Mucosa of gallbladder (tissue), 1 donor: ENCODE measurements at regions not wholly inside any gene's neighbourhood (a gene's known extent, or its start where the extent isn't known, plus 50 kb on each side); places are given as distances from the start of the nearest gene placed in this dataset.

Experiments
- DNase-seq: peaks from one replicate; pipeline ENCODE4 v3.0.0-alpha.2; 2020; ENCODE audit warnings: low spot score
- donor health status: DM: no; HTN: no; CAD: no.

DNA sequence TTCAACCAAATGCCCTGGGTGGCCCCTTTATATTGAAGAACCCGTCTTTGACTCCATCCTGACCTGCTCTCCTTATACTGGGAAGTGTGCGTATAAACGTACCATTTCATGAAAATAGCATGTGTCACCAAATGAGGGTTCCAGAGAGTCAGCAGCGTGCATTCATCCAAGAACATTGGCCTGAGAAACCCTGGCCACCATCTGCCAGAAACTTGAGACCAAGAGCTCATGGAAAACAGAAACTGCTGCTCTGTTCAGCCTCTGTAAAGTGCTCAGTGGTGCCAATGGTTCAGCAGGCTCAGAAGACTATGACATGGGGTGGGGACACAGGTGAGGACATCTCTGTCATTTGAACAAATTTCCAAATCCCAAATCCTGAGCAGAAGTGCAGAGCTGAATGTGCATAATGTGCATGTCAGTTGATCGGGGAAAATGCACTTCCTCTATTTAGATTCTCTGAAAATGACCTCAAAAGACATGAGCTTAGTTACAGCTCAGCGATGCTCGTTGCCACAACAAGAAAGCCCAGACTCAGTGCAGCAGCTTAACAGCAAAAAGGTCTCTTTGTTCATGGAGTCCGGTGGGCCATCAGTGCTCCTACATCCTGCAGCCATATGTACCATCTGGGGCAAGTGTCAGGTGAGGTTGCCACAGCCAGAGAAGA lies 176.1 kb downstream of the ATPSCKMT start:
- no peak for DNase-seq

DNA sequence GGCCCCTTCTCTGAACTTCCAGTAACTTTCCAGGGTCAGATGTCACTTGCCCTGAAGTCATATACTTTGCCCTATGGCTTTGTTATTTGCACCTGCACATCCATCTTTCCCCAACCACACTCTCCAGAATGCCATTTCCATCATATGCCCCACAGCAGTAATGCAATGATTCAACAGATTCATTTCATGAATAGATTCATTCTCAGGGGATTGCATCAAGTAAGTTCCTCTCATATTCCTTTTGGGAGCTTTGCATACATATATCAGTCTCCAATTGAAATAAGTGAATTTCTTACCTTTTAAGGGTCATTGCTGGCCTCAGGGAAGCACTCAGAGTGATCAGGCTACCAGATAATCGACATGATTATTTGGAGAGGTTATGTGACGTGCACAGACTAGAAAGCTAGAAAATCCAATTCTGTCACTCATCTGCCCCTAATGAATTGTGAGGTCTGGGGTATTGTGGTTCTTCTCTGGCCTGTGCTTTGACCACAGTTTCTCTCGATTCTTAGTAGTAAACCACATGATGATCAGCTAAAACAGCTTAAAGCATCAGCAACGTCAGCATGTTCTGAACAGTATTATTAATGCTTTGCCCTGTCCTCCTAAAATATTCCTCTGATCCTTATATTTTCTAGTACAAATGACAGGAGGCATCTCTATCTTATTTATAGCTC lies 179.9 kb downstream of the ATPSCKMT start:
- DNase-seq: no peak

DNA sequence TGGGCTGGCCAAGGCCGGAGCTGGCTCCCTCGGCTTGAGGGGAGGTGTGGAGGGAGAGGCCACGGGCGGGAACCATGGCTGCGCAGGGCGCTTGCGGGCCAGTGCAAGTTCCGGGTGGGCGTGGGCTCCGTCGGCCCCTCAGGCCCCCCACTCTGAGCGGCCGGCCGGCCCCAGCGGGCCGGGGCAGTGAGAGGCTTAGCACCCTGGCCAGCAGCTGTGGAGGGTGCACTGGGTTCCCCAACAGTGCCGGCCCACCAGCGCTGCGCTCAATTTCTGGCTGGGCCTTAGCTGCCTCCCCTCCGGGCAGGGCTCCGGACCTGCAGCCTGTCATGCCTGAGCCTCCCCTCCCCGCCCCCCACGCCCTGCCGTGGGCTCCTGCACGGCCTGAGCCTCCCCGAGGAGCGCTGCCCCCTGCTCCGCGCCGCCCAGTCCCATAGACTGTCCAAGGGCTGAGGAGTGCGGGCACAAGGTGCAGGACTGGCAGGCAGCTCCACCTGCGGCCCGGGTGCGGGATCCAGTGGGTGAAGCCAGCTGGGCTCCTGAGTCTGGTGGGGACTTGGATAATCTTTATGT lies 184.2 kb downstream of the ATPSCKMT start:
- no peak for DNase-seq

DNA sequence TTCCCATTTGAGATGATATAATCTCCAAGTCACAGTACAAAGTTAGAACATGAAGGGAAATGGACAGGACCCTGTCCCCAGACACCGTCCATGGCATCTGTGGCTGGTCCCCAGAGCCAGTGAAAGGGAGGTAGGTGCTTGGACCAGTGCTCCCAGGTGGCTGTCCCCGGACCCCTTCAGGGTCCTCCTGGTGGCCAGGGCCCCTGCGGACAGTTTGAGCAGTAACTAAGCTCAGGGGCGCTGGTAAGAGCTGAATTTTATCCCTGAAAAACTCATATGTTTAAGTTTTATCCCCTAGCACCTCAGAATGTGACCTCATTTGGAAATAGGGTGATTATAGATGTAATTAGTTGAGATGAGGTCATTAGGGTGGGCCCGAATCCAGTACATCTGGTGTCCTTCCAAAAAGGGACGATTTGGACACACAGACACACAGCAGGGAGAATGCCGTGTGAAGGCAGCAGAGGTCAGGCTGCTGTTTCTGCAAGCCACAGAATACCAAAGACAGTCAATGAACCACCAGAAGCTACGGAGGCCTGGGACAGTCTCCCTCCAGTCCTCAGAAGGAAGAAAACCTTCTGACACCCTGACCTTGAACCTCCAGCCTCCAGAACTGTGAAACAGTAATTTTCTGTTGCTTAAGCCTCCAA lies 185.0 kb downstream of the ATPSCKMT start:
- no peak for DNase-seq

DNA sequence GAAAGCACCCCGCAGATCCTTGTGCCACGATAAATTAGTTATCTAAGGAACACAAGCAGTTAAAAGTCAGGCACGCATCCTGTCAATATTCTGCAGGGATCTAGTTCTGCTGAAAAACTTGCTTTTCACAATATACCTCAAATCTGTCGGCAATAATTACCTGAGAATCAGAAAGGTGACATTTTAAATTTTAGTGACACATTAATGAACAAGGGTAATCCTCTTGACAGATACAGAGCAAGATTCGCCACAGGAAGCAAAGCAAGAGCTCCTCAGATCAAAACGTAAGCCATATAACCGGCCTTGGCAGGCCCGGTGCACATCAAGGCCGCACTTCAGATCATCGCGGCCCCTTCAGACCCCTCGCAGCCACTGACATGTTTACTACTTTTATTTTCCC lies 185.7 kb downstream of the ATPSCKMT start:
- DNase-seq: no peak

DNA sequence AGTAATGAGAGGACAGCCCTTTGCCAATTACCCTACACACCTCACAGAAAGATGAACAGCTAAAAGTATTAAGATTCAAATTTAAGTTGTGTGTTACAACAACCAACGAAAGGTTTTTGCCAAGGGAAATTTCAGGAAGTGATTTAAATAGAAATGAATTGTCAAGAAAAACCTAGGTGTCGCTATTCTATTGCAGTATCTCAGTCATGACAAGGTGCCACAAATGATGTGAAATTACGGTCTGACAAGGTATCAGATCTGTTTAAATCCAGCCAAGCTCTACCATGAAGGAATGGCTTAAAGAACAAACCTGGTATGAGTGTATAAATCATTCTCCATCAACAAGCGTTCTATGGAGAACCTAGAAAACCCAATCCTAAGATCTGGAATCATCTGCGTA lies 189.7 kb downstream of the ATPSCKMT start:
- no peak for DNase-seq

DNA sequence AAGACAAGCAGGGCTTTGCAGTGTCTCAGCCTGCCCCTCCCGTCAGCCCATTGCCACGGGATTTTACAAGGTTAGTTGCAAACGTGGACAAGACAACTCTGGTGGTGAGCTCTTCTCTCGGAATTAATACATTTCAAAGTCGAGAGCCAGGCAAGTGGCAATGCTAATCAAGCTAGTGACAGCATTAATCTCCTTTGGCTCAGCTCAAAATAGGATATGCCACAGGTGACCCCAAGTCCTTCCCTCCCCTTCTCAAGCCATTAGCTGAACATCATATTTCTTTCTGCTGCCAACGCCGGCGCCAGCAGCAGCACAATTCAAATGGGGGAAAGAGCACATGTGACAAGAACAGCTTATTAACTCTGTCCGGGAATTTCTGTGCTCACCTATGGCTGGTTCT lies 190.1 kb downstream of the ATPSCKMT start:
- no peak for DNase-seq

DNA sequence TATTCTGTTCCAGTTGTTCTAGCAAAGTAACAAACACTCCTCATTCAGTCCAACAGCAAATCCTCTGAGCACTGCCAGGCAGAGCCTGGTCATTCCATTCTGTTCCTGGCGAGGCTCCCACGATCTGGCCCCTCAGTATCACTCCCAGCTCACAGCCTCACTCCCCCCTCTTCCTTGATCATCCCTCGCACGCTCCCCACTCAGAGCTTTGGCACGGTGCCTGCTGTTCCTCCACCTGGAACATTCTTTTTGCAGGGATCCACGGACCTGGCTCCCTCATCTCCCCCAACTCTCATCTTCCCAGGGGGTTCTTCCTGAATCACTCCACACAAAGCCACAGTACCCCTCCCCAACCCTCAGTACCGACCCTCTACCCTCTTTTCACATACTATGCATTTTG lies 192.3 kb downstream of the ATPSCKMT start:
- no peak for DNase-seq

DNA sequence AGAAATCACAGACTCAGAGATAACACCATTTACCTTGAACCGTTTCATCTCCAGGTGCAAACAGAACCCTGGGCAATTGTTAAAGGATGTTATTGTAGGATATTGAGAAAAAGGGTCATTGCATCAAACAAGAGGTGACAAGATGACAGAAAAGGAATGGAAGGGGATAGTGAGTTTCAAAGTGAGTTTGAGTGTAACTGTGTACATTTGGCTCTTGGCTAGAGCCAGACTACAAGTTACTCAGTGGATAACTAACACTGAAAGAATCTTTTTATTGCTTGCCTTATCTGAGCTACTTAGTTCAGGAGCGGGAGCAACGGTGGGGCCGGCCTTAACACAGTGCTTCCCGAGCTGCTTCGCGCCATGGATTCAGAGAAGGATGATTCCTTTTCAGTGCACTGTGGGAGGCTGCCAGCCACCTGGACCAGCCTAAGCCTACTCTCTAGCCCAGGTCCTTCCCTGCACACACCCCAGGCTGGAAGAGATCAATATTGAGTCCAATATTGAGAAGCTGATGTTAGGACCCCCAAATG lies 193.4 kb downstream of the ATPSCKMT start:
- DNase-seq: no peak

DNA sequence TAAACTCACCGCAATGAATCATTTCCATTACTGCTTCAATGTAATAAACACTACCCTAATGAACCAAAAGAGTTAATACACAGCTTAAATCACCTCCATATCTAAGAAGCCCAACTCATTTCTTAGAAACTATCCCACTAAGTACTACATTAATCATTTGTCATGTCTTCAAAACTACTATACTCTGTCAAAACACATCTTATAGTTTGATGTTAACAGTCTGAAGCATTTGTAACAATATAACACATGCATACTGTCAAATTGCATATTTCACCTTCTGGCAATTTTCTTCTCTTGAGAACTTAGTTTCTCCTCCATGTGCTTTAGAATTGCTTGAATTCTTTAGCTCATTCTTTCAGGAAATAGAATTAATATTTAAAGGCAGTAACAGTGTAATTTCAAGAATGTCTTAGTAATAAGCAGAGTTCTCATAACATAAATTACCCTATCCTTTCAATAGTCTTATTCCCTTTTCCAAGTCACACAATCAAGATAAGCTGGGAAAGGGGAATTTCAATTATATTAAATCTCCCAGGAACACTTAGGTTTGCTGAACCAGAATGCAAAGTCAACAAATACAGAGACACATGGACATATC lies 199.7 kb downstream of the ATPSCKMT start:
- DNase-seq: no peak

DNA sequence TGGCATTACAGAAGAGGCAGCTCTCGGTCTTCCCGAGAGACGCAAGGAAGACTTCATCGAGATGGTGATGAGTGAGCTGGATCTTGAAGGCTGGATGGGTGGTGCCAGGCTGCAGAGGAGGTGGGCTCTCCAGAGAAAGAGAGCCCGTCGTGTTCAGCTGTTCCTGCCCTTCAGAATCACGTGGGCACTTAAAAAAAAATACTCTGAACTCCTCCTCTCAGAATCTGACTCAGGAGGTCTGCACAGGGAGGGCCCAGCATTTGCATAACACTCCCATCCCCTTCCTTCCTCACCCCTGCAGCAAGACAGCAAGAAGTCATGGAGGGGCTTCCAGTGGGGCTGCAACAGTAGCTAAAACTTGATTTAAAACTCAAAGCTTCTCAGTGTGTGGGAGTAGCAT lies 203.0 kb downstream of the ATPSCKMT start:
- DNase-seq: no peak

DNA sequence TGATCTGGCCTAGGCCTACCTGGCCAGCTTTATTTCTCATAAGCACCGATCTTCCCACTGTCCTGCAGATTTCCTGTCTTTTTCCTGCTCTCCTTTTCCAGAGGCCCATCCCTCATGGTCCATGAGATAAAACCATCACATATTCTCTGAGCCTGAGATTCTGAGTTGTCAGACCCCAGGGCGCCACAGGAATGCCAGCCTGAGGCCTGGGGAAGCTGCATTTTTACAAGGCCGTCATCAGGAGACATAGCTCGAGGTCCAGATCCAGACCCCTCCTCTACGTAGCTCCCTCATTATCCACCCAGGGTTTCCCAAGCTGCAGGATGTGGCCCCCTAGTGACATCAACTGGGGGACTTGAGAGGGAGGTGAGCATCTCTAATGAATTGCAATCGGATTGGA lies 204.3 kb downstream of the ATPSCKMT start:
- no peak for DNase-seq

DNA sequence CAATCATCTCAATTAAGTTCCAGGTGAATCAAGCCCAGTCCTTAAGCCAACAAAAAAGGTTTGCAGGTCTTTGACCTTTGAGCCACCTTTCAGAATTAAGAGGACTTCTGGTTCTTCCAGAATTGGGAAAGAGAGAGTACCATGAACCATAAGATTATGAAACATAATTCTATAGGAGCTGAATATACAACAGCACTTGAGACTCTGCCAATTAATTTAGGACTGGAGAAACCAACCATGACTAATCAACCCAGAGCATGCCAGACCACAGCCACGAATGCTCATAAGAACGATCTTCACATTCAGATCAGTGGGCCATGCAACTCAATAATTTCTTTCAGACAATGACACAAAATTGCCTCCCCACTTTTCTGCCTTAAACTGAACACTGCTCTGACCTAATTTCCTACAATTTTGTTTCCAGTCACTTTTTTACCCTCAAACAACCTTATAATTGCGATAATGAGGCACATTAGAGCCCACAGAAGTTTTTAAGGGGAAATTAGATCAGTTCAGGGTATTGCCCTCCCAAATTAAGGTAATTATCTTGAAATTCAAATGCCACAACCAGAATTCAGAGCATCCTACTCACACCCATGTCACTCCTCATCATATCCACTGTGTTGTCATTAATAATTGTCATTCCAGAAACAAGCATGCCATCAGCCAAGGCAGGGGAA lies 213.4 kb downstream of the ATPSCKMT start:
- DNase-seq: no peak

DNA sequence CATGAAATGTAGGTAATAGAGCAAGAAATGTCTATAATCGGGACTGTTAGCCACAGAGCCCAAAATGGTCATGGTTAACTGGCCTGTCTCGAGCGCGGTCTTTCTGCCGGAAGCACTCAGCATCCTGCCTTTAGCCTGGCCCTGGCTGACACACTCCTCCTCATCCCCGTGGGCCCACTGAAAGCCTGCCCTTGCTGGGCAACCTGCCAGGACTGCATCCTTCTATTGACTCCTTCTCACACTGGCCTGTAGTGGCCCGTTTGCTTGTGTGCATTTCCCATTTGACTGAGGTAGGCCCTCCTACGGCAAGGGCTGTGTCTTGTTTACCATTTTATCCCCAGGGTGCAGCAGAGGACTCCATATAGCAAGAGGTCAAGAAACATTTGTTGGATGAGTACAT lies 215.7 kb downstream of the ATPSCKMT start:
- DNase-seq: no peak

DNA sequence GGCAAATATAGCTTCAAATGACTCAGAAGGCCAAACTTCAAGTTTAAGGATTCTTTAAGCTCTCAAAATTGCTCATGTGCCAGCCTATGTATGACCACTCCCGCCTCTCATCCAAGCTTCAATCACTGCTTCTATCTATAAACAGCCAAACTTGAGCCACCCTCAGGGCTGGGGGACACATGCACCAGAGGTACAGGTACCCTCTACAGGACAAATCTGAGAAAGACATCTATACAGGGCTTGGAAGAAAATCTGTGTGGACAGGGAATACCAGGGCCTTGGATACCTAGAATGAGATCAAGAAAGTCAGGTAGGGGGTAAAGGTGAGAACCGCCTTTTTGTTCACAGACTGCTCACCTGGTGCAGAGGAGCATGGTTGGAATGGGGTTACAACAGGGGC lies 217.9 kb downstream of the ATPSCKMT start:
- DNase-seq: no peak

DNA sequence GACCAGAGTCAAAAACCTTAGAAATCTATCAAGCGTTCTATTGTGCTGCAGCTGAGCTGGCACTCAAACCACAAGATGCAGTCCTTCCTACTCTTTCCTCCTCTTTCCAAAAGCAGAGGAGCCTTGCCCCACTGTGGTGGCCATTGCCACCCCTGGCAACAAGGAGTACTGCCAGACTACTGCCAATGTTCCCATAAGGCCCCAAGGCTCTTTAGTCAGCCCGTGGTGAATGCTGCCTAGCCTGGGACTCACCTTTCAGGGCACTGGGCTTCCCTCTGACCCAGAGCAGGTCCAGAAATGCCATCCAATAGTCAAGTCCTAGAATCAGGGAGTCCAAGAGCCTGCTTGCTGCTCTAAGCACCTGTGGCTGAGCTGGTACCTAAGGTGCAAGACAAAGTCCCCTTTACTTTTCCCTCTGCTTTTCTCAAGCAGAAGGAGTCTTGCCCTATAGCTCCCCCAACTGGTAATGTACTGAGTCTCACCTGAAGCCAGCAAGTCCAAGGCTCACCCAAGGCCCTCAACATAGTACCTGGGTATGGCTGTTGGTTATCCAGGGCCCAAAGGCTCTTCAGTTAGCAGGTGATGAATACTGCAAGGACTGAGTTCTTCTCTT lies 219.4 kb downstream of the ATPSCKMT start:
- DNase-seq: no peak

DNA sequence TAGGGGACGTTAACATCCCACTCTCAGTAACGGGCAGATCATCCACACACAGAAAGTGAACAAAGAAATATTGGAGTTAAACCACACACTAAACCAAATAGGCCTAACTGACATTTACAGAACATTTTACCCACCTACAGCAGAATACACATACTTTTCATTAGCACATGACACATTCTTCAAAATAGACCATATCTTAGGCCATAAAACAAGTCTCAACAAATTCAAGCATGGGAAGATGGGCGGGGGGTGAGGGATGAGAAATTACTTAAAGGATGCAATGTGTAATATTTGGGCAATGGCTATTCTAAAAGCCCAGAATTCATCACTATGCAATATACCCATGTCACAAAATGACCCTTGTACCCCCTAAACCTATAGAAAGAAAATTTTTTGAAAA lies 226.2 kb downstream of the ATPSCKMT start:
- no peak for DNase-seq

DNA sequence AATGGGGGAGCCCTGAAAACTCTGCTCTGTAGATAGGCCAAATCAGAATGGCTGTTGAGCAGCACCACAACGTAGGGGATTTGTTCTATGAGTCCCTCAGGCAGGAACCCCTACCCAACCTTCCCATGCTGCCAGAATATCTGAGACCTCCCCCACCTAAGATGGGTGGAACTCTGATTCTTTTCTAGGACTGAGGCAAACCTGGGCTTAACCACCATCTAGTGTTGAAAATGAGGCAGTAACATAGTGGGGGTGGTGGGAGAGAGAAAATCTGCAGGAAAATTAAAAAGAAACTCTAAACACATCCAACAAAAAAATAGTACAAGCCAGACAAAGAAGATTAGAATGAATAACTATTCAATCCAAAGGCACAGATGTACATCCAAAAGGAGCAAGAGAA lies 228.4 kb downstream of the ATPSCKMT start:
- DNase-seq: no peak

DNA sequence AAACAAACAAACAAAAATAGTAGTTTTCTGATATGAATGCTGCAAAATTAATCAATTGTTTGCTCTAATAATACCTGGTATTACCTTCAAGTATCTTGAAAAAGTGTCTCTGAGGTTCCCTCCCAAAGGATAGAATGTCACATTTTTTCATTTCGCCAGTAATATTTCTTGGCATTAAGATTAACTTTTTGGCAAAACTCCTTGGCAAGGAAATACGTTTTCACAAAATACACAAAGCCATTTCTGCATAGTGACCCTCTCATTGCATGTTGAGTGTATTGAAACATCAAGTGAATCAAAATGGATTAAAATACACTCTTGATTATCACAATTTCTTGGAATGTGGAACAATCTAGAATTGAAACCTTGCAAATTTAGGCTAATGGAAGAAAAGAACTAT lies 230.5 kb downstream of the ATPSCKMT start:
- no peak for DNase-seq

DNA sequence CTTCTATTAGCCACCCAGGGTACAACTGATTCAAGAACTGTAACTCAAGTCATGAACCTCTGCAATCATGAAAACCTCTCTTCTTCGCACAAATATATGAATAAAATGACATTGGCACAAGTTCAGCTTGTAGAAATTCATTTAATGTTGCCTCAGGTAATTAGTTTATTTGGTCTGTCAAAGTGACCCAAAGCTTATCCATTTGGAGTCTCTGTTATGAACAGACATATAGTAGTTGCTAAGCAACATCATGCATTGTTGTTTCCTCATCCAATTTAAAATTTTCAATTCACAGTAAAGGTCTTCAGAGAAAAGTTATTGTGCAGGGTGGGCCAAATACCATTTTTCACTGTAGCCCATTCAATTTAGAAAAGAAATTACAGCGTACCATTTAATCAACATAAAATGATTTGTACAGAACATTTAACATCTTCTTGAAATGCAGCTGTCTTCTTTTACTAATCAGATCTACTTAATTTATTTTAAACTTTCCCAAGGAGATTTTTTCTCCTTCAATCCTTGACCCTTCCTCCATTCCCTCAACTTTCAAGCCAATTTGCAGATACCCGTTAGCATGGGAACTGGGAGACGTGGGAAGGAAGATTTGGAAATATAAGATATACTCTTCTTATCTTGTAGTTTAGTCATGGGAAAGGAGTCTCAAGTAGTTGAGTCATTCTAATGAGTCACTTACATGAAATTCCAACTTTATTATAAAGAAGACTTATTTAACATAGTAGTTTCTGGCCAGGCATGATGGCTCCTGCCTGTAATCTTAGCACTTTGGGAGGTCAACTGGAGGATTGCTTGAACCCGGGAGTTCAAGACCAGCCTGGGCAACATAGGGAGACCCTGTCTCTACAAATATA lies 231.3 kb downstream of the ATPSCKMT start:
- DNase-seq: no peak
